Posterior cingulate gyrus (tissue), 11 donors: ENCODE measurements at regions not wholly inside any gene's neighbourhood (a gene's known extent, or its start where the extent isn't known, plus 50 kb on each side); places are given as distances from the start of the nearest gene placed in this dataset.
"Not testable (repeated sequence)": the region's sequence is repeated elsewhere in the genome, so short reads cannot be mapped to it uniquely, and the experiment has no call there.

Experiments used
- DNase-seq, 10 donors: peaks; one replicate each; pipeline versions ENCODE4 v3.0.0 to v3.0.0-alpha.2; 2020 to 2021; ENCODE audit warnings: mixed read lengths in 3 of 10
- intact Hi-C: fragments of 100-400 bp; cut with DNase I; formaldehyde crosslinking; loops from one replicate; pipeline ENCODE4 v1.15.1; 2023

- no peak for DNase-seq
- intact Hi-C loops, result no loop called here
Observed at GRCh38 chr18:25594351-25594750, 242.4 kb upstream of the ZNF521 start.

- DNase-seq, result no peak
- intact Hi-C loops, result no loop called here
Observed at GRCh38 chr18:25592804-25593360, 240.9 kb upstream of the ZNF521 start.

- intact Hi-C loops, result no loop called here
Observed at GRCh38 chr18:25590456-25590855, 238.5 kb upstream of the ZNF521 start.

GRCh38 chr18:25587545-25587944, 235.6 kb upstream of the ZNF521 start:
- DNase-seq, result no peak
- intact Hi-C loops, result no loop called here

More at GRCh38 chr18:25590456-25590855, 238.5 kb upstream of the ZNF521 start:
- DNase-seq, result no peak

- intact Hi-C loops, result no loop called here
- DNase-seq, result no peak
Observed at GRCh38 chr18:25568986-25569385, 217.0 kb upstream of the ZNF521 start.

- intact Hi-C loops, result no loop called here
- DNase-seq, result no peak
Observed at GRCh38 chr18:25563816-25564683, 212.1 kb upstream of the ZNF521 start.

GRCh38 chr18:25563346-25563745, 211.4 kb upstream of the ZNF521 start:
- DNase-seq, result no peak
- intact Hi-C loops, result no loop called here

- DNase-seq, result no peak
- intact Hi-C loops, result no loop called here
Observed at GRCh38 chr18:25561918-25562317, 210.0 kb upstream of the ZNF521 start.

GRCh38 chr18:25560369-25560768, 208.4 kb upstream of the ZNF521 start:
- intact Hi-C loops, result no loop called here
- no peak for DNase-seq

GRCh38 chr18:25557011-25557410, 205.0 kb upstream of the ZNF521 start:
- intact Hi-C loops, result no loop called here
- no peak for DNase-seq

- no peak for DNase-seq
- intact Hi-C loops, result no loop called here
Observed at GRCh38 chr18:25553631-25554263, 201.8 kb upstream of the ZNF521 start.

GRCh38 chr18:25544546-25545287, 192.8 kb upstream of the ZNF521 start:
- no peak for DNase-seq
- intact Hi-C loops, result no loop called here

GRCh38 chr18:25538175-25538922, 186.4 kb upstream of the ZNF521 start:
- intact Hi-C loops, result no loop called here

GRCh38 chr18:25535495-25535894, 183.5 kb upstream of the ZNF521 start:
- intact Hi-C loops, result no loop called here
- DNase-seq, result no peak

More at GRCh38 chr18:25538175-25538922, 186.4 kb upstream of the ZNF521 start:
- DNase-seq, result no peak

- no peak for DNase-seq
- intact Hi-C loops, result no loop called here
Observed at GRCh38 chr18:25534401-25534800, 182.4 kb upstream of the ZNF521 start.

- intact Hi-C loops, result no loop called here
Observed at GRCh38 chr18:25533218-25533617, 181.3 kb upstream of the ZNF521 start.

GRCh38 chr18:25531207-25531606, 179.2 kb upstream of the ZNF521 start:
- intact Hi-C loops, result no loop called here
- DNase-seq, result no peak

More at GRCh38 chr18:25533218-25533617, 181.3 kb upstream of the ZNF521 start:
- DNase-seq, result no peak

GRCh38 chr18:25525789-25526188, 173.8 kb upstream of the ZNF521 start:
- intact Hi-C loops, DNase-seq: not testable (repeated sequence)

GRCh38 chr18:25518716-25519053, 166.7 kb upstream of the ZNF521 start:
- intact Hi-C loops, result no loop called here
- DNase-seq, result no peak
